ENCODE measurements at regions not wholly inside any gene's neighbourhood (a gene's known extent, or its start where the extent isn't known, plus 50 kb on each side); places are given as distances from the start of the nearest gene placed in this dataset.

DNA sequence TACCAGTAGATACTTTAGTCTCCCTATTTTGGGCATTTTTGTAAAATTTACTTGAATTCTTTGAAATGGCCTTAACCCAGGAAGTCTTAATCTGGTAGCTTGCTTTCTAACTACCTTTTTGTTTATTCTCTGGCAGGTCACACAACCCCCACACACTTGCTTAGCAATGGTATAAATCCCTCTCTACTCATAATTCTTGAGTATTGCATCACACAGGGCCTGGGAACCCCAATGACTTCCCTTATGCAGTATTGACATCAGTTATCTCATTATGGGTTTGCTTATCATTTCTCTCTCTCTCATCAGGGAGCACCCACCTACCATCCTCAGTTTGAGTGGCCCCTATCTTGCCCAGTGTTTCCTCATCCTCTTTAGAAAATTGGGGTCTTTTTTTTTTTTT is 207.1 kb downstream of the KCNS3 start:
- TF ChIP-seq POLR2AphosphoS5 (IDR thresholded peaks at IDR 0.05; ENCODE audit: low read depth, low read length) (no peak), TAF1 (IDR thresholded peaks at IDR 0.05; ENCODE audit: borderline replicate concordance, low read depth, low read length) (no peak)
